ENCODE measurements at regions not wholly inside any gene's neighbourhood (a gene's known extent, or its start where the extent isn't known, plus 50 kb on each side); places are given as distances from the start of the nearest gene placed in this dataset.

DNA sequence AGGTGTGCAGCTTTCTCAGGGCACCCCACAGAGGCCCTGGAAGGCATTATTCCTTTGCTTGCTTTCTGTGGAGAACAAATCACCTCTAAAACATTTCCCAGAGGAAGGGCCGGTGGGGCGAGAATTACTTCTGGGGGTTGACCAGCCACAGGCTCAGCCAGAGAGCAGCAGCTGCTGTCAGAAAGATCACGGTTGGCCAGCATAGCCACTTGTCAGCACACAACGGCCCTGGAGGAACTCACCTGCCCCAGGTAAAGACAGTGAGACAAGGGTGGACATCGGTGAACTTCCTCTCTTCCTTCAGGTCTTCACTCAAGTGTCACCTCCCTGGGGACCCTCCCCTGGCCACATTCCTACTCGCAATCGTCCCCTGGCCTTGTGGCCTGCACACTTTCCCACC is 69.5 kb upstream of the CLDN14 start:
- Mint-ChIP-seq H3K9me3 (no peaks in the 10 kb centered on the region), H3K27ac (no peak overlapping the region), H3K36me3 (no peaks in the 10 kb centered on the region), H3K27me3 (peaks cover 13% of the 10 kb centered on the region), H3K4me1 (no peaks in the 10 kb centered on the region), H3K4me3 (no peak overlapping the region)

DNA sequence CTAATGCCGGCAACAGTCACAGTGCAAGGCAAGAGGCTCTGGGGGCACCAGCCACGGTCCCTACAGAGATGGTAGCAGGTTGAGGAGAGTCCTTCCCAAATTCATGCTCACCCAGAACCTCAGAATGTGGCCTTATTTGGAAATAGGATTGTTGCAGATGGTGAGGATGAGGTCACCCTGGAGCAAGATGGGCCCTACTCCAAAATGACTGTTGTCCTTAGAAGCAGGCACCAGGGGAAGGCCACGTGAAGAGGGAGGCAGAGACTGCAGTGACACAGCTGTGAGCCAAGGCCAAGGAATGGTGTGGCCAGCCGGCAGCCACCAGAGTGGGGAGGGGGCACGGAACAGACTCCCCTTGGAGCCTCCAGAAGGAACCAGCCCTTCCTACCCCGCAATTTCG is 70.8 kb upstream of the CLDN14 start:
- Mint-ChIP-seq H3K4me3 (no peak overlapping the region), H3K9me3 (no peaks in the 10 kb centered on the region), H3K4me1 (no peaks in the 10 kb centered on the region), H3K36me3 (no peaks in the 10 kb centered on the region), H3K27ac (no peak overlapping the region), H3K27me3 (peaks cover 13% of the 10 kb centered on the region)

DNA sequence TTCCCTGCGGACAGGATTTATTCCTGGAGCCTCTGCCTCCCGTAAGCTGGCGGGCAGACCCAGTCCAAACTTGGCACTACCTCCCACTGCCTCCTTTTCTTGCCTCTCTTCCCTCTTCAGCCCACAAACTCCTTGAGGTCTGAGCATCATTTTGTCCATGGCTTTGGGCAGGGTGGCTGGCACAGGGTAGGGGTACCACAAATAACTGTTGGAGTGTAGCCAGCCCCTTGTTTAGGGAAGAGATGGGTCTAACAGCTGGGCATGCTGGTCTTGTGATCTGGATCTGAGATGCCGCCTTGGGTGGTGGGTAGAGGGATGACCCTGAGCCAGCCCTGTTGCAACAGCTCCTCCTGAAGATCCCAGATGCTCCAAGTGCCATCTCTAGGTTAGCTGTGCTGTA is 71.4 kb upstream of the CLDN14 start:
- Mint-ChIP-seq H3K9me3 (no peaks in the 10 kb centered on the region), H3K27ac (no peak overlapping the region), H3K36me3 (no peaks in the 10 kb centered on the region), H3K4me3 (peak overlapping the region in 1 of 4 donors; percentile 33), H3K4me1 (no peaks in the 10 kb centered on the region), H3K27me3 (peaks cover 13% of the 10 kb centered on the region)

DNA sequence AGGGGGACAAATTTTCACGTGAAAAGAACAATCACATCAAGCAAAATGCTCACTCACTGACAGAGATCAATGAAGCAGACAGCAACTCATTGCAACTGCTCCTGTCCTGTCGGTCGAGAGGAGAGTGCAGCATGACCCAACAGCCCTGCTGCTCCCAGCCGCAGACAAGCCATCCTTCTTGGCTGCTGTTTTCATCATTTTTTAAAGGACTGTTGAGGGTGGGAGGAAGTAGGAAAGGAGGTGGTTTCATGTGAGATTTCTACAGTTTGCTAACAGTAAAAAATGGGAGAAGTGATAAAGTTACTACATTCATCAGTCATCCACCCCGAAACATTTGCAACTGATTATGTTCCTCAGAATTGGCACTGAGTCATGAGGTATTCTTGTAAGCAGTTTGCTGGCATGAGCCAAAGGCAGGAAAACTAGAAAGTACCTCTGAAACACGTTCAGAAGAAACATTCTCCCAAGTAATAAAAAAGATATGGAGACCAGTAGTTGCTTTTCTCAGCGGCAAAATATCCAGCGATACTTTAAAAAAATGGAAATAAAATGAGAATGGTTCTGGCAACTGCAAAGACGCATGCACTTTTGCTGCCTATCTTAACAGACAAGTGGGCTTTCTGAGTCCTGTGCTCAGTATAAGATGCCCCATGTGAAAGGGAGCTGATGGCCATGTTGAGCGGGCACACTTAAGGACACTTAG is 72.0 kb upstream of the CLDN14 start:
- no peak overlapping the region for H3K27ac Mint-ChIP-seq
- H3K9me3 Mint-ChIP-seq, result peaks cover 0 to 3% (median 3%) of the 10 kb centered on the region in 3 donors
- no peaks in the 10 kb centered on the region for H3K4me1 Mint-ChIP-seq
- peaks cover 16% of the 10 kb centered on the region for H3K27me3 Mint-ChIP-seq
- peak overlapping the region in 1 of 4 donors; percentile 33 for H3K4me3 Mint-ChIP-seq
- H3K36me3 Mint-ChIP-seq, result no peaks in the 10 kb centered on the region

DNA sequence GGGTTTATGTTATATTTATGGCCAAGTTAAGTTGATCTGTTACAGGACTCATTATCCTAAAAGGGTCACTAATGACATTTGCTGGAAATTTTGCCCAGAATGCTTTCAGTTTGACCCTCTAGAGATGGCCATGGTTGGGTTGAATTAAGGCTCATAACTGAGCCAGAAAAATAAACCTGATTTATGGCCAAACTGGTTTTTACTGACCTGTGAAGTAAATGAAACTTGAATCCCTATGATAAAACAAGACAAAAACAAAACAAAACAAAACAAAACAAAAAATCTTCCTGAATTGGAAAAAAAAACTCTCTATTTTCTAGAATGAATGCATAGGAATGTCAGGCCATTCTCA is 72.5 kb upstream of the CLDN14 start:
- Mint-ChIP-seq H3K36me3 (no peaks in the 10 kb centered on the region), H3K27ac (no peak overlapping the region), H3K4me1 (no peaks in the 10 kb centered on the region), H3K27me3 (peaks cover 14% of the 10 kb centered on the region), H3K4me3 (no peak overlapping the region), H3K9me3 (peaks cover under 1 to 4% (median 4%) of the 10 kb centered on the region in 3 donors)

DNA sequence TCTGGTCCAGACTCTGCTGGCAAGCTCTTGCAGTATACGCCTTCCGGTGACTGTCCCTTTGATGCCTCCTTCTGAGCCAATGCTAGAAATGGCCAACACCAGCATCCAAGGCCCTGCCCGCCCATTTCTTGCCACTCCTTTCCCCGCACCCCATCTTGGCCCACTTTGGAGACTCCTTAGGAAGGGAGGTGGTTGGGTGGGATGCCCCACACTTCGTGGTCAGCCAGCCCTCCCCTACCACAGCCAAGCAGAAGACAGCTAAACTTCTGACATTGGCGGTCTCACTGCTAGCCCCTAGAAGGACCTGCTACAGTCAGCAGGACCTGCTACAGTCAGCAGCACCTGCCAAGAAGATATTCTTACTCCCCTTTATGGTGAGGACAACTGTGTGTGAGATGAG is 73.5 kb upstream of the CLDN14 start:
- H3K27ac Mint-ChIP-seq, result no peak overlapping the region
- no peak overlapping the region for H3K4me3 Mint-ChIP-seq
- no peaks in the 10 kb centered on the region for H3K36me3 Mint-ChIP-seq
- peaks cover 4 to 6% (median 4%) of the 10 kb centered on the region in 3 donors for H3K9me3 Mint-ChIP-seq
- no peaks in the 10 kb centered on the region for H3K4me1 Mint-ChIP-seq
- H3K27me3 Mint-ChIP-seq, result peaks cover 14% of the 10 kb centered on the region

DNA sequence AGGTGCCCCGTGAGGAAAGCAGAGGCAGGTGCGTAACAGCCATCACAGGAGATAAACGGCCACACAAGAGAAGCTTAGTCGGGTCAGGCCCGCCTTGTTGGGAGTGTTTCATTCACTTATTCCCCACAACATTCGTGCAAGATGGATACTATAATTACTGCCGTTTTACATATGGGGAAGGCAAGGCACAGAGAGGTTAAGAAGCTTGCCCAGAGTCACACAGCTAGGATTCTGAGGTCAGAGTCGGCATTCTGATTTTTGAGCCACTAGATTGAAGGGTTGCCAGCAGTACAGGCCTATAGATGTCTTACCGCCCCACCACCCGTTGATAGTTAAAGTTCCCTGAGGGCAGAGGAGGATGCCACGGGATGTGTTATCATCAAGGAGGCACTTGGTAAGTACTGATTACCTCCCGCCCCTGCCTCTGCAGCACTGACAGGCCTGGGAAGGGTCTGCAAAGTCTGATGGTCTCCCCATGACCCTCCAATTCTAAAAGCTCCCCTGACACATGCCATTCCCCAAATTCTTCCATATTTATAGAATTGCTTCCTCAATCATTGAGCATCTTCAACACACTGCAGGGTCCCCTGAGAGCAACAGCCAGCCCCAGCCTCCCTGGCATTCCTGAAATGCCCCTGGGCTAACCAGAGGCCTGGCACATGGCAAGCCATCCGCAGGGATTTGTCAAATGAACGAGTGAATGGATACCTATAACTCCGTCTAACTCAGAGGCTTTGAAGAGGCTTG is 74.7 kb upstream of the CLDN14 start:
- peaks cover 12% of the 10 kb centered on the region for H3K27me3 Mint-ChIP-seq
- H3K36me3 Mint-ChIP-seq, result no peaks in the 10 kb centered on the region
- no peak overlapping the region for H3K27ac Mint-ChIP-seq
- H3K4me1 Mint-ChIP-seq, result no peaks in the 10 kb centered on the region
- peaks cover 4 to 6% (median 4%) of the 10 kb centered on the region in 3 donors for H3K9me3 Mint-ChIP-seq
- no peak overlapping the region for H3K4me3 Mint-ChIP-seq

DNA sequence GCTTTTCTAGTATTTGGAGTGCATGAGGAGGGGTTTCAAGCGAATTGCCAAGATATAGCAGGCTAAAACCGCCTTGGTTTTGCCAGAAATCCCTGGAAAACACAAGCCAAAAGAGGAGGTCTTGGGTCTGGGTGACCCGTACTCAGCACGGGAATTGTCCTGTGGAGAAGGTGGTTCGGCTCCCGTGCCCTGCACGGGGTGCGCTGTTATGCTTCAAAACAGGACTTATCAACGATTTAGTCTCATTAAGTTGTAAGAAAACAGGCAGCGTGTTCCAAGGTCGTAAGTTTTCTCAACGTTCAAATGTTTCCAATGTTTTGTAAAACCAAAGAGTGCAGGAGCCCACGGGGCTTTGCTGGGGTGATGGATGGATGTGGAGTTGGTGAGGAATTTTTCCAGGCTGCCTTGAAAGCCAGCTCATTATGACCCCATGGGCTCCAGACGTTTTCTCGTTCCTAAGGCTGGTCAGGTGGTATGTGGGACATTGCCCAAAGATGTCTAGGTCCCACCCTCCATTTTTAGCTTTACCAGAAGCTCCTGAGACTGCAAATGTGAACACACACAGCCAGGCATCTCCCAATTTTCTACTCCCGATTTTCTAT is 75.4 kb upstream of the CLDN14 start:
- Mint-ChIP-seq H3K4me3 (no peak overlapping the region), H3K27ac (no peak overlapping the region), H3K4me1 (no peaks in the 10 kb centered on the region), H3K27me3 (peaks cover 6% of the 10 kb centered on the region), H3K9me3 (peaks cover 4 to 6% (median 4%) of the 10 kb centered on the region in 3 donors), H3K36me3 (no peaks in the 10 kb centered on the region)

DNA sequence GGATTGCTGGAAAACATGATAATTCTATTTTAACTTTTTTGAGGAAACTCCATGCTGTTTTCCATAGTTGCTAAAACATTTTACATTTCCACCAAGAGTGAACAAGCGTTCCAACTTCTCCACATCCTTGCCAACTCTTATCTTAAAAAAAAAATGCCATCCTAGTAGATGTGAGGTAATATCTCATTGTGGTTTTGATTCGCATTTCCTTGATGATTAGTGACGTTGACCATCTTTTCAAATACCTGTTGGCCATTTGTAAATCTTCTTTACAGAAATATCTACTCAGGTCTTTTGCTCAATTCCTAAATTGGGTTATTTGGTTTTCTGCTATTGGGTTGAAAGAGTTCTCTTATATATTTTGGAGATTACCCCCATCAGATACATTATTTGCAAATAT is 77.4 kb upstream of the CLDN14 start:
- H3K27me3 Mint-ChIP-seq, result peaks cover 4% of the 10 kb centered on the region
- H3K4me3 Mint-ChIP-seq, result no peak overlapping the region
- H3K9me3 Mint-ChIP-seq, result peaks cover 4 to 6% (median 4%) of the 10 kb centered on the region in 3 donors
- H3K36me3 Mint-ChIP-seq, result no peaks in the 10 kb centered on the region
- H3K27ac Mint-ChIP-seq, result no peak overlapping the region
- H3K4me1 Mint-ChIP-seq, result no peaks in the 10 kb centered on the region

DNA sequence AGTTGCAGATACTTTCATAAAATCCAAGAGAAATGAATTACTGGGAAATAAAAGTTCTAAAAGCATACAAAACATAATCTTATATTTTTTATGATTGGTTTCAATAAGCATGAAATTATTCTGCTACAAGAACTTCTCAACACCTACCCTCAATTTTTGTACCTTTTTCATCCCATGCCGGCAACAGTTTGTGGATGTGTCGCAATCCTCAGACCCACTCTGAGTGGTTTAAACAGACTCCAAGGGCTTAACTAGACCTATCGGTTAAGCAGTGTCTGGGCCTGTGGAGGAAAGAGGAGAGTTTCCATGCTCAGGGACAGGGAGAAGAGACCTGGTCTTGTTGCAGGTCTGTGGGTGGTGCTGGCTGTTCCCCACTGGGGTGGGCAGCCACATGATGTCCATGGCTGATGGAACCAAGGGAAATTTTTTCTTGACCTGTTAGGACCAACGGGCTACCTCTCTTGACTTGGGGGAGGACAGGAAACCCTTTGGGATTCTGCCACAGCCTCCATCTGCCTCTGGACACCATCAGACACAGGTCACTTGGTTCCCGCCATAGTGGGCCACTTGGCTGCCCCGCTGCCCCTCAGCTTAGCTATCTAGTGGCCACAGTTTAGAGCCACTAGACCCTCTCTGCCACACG is 81.1 kb upstream of the CLDN14 start:
- Mint-ChIP-seq H3K36me3 (no peaks in the 10 kb centered on the region), H3K4me1 (no peaks in the 10 kb centered on the region), H3K9me3 (peaks cover 4 to 7% (median 6%) of the 10 kb centered on the region in 3 donors), H3K27ac (no peak overlapping the region), H3K27me3 (peaks cover 11% of the 10 kb centered on the region), H3K4me3 (no peak overlapping the region)

DNA sequence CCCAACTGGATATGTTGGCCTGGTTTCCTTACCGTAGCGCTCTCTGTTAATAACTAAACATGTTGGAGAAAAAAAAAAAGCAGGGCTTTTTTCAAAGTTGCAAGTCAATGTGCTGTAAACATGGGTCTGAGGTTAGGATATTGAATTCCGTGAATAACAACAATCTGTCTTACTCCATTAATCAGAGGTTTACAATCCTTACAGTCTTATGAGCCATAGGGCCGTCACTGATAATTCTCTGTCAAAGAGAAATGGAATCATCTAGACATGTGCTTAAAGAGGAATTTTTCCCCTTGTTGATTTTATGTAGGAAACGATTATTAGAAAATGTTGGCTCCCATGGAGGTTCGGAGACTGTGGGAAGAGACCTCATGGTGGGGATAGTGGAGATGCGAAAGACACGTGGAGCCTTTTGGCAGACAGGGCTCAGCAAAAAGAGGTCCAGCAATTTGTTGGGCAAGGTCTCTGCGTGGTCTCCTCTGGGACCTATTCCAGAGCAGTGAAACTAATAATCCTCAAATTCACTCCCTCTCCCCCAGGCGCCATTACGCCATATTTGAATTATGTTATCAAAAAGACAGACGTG is 83.5 kb upstream of the CLDN14 start:
- H3K27me3 Mint-ChIP-seq, result peaks cover 19% of the 10 kb centered on the region
- H3K9me3 Mint-ChIP-seq, result peaks cover 0 to 3% (median 0%) of the 10 kb centered on the region in 3 donors
- no peaks in the 10 kb centered on the region for H3K36me3 Mint-ChIP-seq
- H3K4me1 Mint-ChIP-seq, result no peaks in the 10 kb centered on the region
- H3K4me3 Mint-ChIP-seq, result no peak overlapping the region
- H3K27ac Mint-ChIP-seq, result no peak overlapping the region

DNA sequence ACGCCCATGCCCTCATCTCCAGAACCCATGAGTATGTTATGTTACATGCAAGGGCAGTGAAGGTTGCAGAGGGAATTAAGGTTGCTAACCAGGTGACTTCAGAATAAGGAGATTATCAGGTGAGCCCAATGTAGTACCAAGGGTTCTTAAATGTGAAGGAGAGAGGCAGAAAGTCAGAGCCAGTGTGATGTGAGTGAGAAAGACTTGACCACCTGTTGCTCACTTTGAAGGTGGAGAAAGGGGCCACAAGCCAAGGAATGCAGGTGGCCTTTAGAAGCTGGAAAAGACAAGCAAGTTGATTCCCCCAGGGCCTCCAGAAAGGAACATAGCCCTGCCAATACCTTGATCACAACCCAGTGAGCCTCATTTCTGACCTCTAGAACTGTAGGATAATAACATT is 84.7 kb upstream of the CLDN14 start:
- Mint-ChIP-seq H3K36me3 (no peaks in the 10 kb centered on the region), H3K4me3 (no peak overlapping the region), H3K4me1 (no peaks in the 10 kb centered on the region), H3K9me3 (peaks cover 0 to 3% (median 0%) of the 10 kb centered on the region in 3 donors), H3K27me3 (peaks cover 20% of the 10 kb centered on the region), H3K27ac (no peak overlapping the region)

DNA sequence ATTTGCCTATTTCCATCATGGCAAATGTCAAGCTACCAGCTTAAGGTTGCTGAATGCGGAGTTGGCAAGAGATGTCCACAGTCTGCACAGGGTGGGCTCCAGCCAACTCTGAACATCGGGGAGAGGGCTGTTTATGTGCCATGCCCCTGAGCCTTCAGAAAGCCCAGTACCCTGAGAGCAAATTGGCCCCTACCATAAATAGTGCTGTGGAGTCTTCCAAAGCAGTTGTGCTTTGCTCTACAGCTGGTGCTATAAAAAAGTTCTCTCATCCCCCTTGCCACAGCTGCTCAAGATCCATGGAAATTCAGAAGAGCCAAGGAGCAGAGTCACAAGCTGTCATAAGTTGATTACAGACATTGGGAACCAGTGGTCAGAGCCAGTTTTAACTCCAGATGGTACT is 85.6 kb upstream of the CLDN14 start:
- Mint-ChIP-seq H3K27me3 (peaks cover 20% of the 10 kb centered on the region), H3K4me1 (no peaks in the 10 kb centered on the region), H3K27ac (no peak overlapping the region), H3K4me3 (no peak overlapping the region), H3K9me3 (peaks cover 0 to 3% (median 0%) of the 10 kb centered on the region in 3 donors), H3K36me3 (no peaks in the 10 kb centered on the region)

DNA sequence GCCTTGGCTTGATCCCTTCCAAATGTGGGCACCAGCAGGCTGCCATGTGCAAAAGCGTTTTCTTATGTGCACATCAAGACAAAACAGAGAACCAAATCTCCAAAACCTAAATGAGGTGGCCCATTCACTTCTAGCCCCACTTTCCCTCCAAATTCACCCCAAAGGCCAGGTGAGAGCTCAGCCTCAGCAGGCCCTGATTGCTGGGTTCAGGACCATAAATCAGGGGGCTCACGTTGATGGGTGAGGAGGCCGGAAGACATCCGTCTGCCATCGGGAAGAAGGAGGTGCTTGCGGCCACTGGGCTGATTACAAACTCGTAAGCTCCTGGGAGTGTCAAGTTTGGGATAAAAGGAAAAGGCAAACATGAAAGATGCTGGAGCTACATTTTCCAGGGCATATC is 86.7 kb upstream of the CLDN14 start:
- Mint-ChIP-seq H3K27me3 (peaks cover 20% of the 10 kb centered on the region), H3K36me3 (no peaks in the 10 kb centered on the region), H3K27ac (no peak overlapping the region), H3K4me3 (no peak overlapping the region), H3K4me1 (no peaks in the 10 kb centered on the region), H3K9me3 (peaks cover 0 to 3% (median 0%) of the 10 kb centered on the region in 3 donors)
